HG02973 (cell line): ENCODE measurements at regions not wholly inside any gene's neighbourhood (a gene's known extent, or its start where the extent isn't known, plus 50 kb on each side); places are given as distances from the start of the nearest gene placed in this dataset.

Source experiments
- ATAC-seq: cut with Tn5 transposase; IDR thresholded peaks from one replicate; pipeline ENCODE4 v1.9.1; 2021; ENCODE audit warnings: moderate library complexity; ENCODE audit not compliant: unreplicated experiment

GRCh38 chr1:87194271-87194774 is 134.4 kb upstream of the LMO4 start:
- ATAC-seq, result no peak

GRCh38 chr1:87194856-87195255 is 133.8 kb upstream of the LMO4 start:
- no peak for ATAC-seq

GRCh38 chr1:87196110-87196827 is 132.4 kb upstream of the LMO4 start:
- no peak for ATAC-seq

- ATAC-seq, result no peak
Observed at GRCh38 chr1:87197156-87197555, 131.5 kb upstream of the LMO4 start.

- no peak for ATAC-seq
Observed at GRCh38 chr1:87197641-87198040, 131.0 kb upstream of the LMO4 start.

GRCh38 chr1:87200875-87201638 is 127.6 kb upstream of the LMO4 start:
- no peak for ATAC-seq

- ATAC-seq, result no peak
Observed at GRCh38 chr1:87201768-87202167, 126.9 kb upstream of the LMO4 start.

- ATAC-seq, result no peak
Observed at GRCh38 chr1:87202451-87202850, 126.2 kb upstream of the LMO4 start.

- peak; percentile 88 for ATAC-seq
Observed at GRCh38 chr1:87202922-87203655, 125.6 kb upstream of the LMO4 start.

- ATAC-seq, result no peak
Observed at GRCh38 chr1:87203904-87204303, 124.8 kb upstream of the LMO4 start.

GRCh38 chr1:87204441-87204840 is 124.2 kb upstream of the LMO4 start:
- ATAC-seq, result no peak

GRCh38 chr1:87204921-87205320 is 123.8 kb upstream of the LMO4 start:
- ATAC-seq, result no peak

- no peak for ATAC-seq
Observed at GRCh38 chr1:87206044-87206831, 122.4 kb upstream of the LMO4 start.

GRCh38 chr1:87208080-87208479 is 120.6 kb upstream of the LMO4 start:
- ATAC-seq, result no peak

GRCh38 chr1:87208931-87209330 is 119.7 kb upstream of the LMO4 start:
- no peak for ATAC-seq

- ATAC-seq, result no peak
Observed at GRCh38 chr1:87210151-87210550, 118.5 kb upstream of the LMO4 start.

GRCh38 chr1:87212431-87213134 is 116.1 kb upstream of the LMO4 start:
- no peak for ATAC-seq

- no peak for ATAC-seq
Observed at GRCh38 chr1:87213135-87213515, 115.6 kb upstream of the LMO4 start.

- no peak for ATAC-seq
Observed at GRCh38 chr1:87215592-87215991, 113.1 kb upstream of the LMO4 start.

GRCh38 chr1:87218618-87219017 is 110.1 kb upstream of the LMO4 start:
- no peak for ATAC-seq
